ENCODE measurements at regions not wholly inside any gene's neighbourhood (a gene's known extent, or its start where the extent isn't known, plus 50 kb on each side); places are given as distances from the start of the nearest gene placed in this dataset.

DNA sequence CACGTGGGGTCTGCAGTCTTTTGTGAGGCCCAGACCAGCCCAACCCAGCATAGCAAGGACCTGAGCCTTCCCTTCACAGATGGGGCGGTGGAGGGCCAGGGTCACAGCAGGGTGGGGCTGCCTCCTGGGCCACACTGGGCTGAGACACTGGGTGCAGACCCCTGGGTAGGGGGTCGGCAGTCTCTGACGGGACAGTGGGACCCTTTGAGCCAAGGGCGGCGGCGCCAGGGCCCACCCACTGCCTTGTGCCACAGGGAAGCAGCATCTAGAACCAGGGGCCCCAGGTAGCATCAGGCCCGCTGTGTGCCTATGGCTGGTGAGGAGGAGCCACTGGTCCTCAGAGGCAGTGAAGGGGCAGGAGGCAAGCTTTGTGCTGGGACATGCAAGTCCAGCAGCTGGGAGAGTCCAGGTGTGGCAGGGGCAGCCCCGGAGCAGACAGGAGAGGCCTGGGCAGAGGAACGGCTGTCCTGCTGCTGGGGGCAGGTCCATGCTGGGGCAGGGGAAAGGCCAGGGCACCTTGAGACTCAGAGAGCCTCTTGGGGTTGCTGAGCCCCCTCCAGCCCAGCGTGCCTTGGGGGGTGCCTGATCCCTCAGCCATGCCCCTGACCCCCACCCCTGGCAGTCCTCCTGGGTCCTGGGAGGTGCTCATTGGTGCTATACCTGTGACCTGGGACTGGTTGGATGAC lies 131.3 kb upstream of the NKX1-1 start:
- Histone ChIP-seq H3K27me3 (ENCODE audit: insufficient read depth, poor library complexity, severe bottlenecking) (no peaks in the 10 kb centered on the region), H3K27ac (replicated peaks) (no peak overlapping the region), H3K4me3 (replicated peaks; ENCODE audit: insufficient read depth, low read length) (no peak overlapping the region)
- DNase-seq (ENCODE audit: low read depth in 1 of 2, low spot score in 1 of 2) = no peak
- TF ChIP-seq SPI1 (IDR thresholded peaks at IDR 0.05; ENCODE audit: borderline replicate concordance, low read depth) (no peak), CTCF (IDR thresholded peaks at IDR 0.05; ENCODE audit: insufficient read depth, low read length) (no peak), GABPA (IDR thresholded peaks at IDR 0.05; ENCODE audit: low read depth) (no peak), POLR2AphosphoS5 (IDR thresholded peaks at IDR 0.05; ENCODE audit: low read depth) (no peak)
- TF ChIP-seq, protein P1, sequence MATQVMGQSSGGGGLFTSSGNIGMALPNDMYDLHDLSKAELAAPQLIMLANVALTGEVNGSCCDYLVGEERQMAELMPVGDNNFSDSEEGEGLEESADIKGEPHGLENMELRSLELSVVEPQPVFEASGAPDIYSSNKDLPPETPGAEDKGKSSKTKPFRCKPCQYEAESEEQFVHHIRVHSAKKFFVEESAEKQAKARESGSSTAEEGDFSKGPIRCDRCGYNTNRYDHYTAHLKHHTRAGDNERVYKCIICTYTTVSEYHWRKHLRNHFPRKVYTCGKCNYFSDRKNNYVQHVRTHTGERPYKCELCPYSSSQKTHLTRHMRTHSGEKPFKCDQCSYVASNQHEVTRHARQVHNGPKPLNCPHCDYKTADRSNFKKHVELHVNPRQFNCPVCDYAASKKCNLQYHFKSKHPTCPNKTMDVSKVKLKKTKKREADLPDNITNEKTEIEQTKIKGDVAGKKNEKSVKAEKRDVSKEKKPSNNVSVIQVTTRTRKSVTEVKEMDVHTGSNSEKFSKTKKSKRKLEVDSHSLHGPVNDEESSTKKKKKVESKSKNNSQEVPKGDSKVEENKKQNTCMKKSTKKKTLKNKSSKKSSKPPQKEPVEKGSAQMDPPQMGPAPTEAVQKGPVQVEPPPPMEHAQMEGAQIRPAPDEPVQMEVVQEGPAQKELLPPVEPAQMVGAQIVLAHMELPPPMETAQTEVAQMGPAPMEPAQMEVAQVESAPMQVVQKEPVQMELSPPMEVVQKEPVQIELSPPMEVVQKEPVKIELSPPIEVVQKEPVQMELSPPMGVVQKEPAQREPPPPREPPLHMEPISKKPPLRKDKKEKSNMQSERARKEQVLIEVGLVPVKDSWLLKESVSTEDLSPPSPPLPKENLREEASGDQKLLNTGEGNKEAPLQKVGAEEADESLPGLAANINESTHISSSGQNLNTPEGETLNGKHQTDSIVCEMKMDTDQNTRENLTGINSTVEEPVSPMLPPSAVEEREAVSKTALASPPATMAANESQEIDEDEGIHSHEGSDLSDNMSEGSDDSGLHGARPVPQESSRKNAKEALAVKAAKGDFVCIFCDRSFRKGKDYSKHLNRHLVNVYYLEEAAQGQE (IDR thresholded peaks at IDR 0.05; ENCODE audit: insufficient replicate concordance, low read depth) = no peak

- TF ChIP-seq GABPA (IDR thresholded peaks at IDR 0.05; ENCODE audit: low read depth) (no peak), SPI1 (IDR thresholded peaks at IDR 0.05; ENCODE audit: borderline replicate concordance, low read depth) (no peak), POLR2AphosphoS5 (IDR thresholded peaks at IDR 0.05; ENCODE audit: low read depth) (no peak), CTCF (IDR thresholded peaks at IDR 0.05; ENCODE audit: insufficient read depth, low read length) (no peak)
- TF ChIP-seq, protein P1 (IDR thresholded peaks at IDR 0.05; ENCODE audit: insufficient replicate concordance, low read depth) = no peak
These were observed 130.6 kb upstream of the NKX1-1 start for GRCh38 chr4:1536579-1537409.

DNA sequence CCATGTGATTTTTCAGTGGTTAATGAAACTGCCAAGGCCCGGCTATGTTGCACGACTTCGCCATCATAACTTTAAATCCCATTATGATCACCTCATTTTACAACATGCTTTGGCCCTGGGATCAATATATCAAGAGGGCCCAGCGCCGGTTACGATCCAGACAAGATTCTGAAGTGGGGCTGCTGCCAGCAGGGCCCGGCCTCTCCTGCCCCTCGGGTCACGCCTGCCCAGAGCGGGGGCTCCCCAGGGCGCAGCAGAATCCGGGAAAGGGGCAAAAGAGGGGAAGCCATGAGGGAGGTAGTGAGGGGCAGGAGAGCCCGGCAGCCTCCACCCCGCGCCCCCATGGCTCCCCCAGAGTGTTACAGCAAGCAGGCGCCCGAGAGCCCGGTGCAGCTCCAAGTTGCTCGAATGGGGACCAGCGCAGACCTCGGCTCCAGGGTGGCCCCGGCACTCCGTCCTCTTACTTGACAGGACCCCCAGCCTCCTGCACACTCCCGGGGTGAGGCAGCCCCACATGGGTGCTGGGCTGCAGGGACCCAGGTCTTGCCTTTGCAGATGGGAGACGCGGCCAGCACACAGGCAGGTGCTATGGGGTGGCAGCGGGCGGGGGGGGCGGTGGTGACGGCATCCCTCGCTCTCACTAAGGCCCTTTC lies 129.8 kb upstream of the NKX1-1 start:
- DNase-seq (ENCODE audit: low read depth in 1 of 2, low spot score in 1 of 2) = no peak
- Histone ChIP-seq H3K27ac (replicated peaks) (no peak overlapping the region), H3K27me3 (ENCODE audit: insufficient read depth, poor library complexity, severe bottlenecking) (no peaks in the 10 kb centered on the region), H3K4me3 (replicated peaks; ENCODE audit: insufficient read depth, low read length) (no peak overlapping the region)
- no peak for TF ChIP-seq POLR2AphosphoS5 (IDR thresholded peaks at IDR 0.05; ENCODE audit: low read depth)
- TF ChIP-seq, protein P1 (IDR thresholded peaks at IDR 0.05; ENCODE audit: insufficient replicate concordance, low read depth) = no peak

More at GRCh38 chr4:1536579-1537409, 130.6 kb upstream of the NKX1-1 start:
- H3K27ac ChIP-seq (replicated peaks) = no peak overlapping the region
- no peaks in the 10 kb centered on the region for H3K27me3 ChIP-seq (ENCODE audit: insufficient read depth, poor library complexity, severe bottlenecking)
- DNase-seq (ENCODE audit: low read depth in 1 of 2, low spot score in 1 of 2) = no peak
- no peak overlapping the region for H3K4me3 ChIP-seq (replicated peaks; ENCODE audit: insufficient read depth, low read length)
